ENCODE measurements at regions not wholly inside any gene's neighbourhood (a gene's known extent, or its start where the extent isn't known, plus 50 kb on each side); places are given as distances from the start of the nearest gene placed in this dataset.

DNA sequence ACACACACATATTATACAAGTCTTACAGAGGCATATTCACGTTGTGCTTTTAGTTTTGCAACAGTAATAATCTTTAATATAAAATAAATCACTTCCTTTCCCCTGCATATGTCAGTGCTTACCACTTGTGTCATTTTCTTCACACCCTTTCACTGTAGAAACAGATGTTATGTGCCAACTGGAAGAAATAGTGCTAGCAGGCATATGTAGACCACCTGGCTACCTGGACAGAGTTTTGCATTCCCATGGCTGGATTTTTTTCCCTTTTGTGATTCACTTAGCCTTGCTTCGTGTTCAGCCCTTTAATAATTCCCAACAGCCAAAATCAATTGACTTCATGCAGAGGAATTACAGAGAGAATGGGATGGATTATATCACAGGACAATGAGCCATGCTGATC is 399.1 kb upstream of the SPRY2 start:
- Histone ChIP-seq H3K36me3 (replicated peaks) (no peaks in the 10 kb centered on the region), H3K4me3 (ENCODE audit: low read depth, low read length) (no peak overlapping the region), H3K27me3 (replicated peaks) (no peaks in the 10 kb centered on the region), H3K27ac (no peak overlapping the region)
- TF ChIP-seq, protein P1, sequence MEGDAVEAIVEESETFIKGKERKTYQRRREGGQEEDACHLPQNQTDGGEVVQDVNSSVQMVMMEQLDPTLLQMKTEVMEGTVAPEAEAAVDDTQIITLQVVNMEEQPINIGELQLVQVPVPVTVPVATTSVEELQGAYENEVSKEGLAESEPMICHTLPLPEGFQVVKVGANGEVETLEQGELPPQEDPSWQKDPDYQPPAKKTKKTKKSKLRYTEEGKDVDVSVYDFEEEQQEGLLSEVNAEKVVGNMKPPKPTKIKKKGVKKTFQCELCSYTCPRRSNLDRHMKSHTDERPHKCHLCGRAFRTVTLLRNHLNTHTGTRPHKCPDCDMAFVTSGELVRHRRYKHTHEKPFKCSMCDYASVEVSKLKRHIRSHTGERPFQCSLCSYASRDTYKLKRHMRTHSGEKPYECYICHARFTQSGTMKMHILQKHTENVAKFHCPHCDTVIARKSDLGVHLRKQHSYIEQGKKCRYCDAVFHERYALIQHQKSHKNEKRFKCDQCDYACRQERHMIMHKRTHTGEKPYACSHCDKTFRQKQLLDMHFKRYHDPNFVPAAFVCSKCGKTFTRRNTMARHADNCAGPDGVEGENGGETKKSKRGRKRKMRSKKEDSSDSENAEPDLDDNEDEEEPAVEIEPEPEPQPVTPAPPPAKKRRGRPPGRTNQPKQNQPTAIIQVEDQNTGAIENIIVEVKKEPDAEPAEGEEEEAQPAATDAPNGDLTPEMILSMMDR (IDR thresholded peaks at IDR 0.05; ENCODE audit: low read depth, low read length, missing control alignments) = no peak
- in situ Hi-C loops (cut with HindIII; ENCODE audit: low pct_ligation_motif_present, low sequenced_read_pairs) = no loop called here
- DNase-seq = no peak

DNA sequence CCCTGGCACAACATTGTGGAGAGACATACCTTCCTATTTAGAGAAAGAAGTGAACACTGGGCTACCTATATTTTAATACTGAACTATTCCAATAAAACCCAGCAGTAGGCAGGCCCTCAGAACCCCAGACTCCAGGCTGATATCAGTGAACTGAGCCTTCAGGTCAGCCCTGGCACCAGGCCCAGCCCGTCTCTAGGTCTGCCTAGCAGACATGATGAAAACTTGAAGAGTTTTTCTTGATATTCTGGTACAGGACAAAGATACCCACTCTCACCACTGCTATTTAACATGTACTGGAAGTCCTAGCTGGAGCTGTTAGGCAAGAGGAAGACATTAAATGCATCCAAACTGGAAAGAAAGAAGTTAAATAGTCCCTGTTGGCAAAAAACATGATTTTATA is 396.6 kb upstream of the SPRY2 start:
- no peak for DNase-seq
- no peak overlapping the region for H3K4me3 ChIP-seq (ENCODE audit: low read depth, low read length)
- H3K27ac ChIP-seq = no peak overlapping the region
- no peaks in the 10 kb centered on the region for H3K36me3 ChIP-seq (replicated peaks)
- in situ Hi-C loops (cut with HindIII; ENCODE audit: low pct_ligation_motif_present, low sequenced_read_pairs) = no loop called here
- TF ChIP-seq, protein P1 (IDR thresholded peaks at IDR 0.05; ENCODE audit: low read depth, low read length, missing control alignments) = no peak
- H3K27me3 ChIP-seq (replicated peaks) = no peaks in the 10 kb centered on the region

DNA sequence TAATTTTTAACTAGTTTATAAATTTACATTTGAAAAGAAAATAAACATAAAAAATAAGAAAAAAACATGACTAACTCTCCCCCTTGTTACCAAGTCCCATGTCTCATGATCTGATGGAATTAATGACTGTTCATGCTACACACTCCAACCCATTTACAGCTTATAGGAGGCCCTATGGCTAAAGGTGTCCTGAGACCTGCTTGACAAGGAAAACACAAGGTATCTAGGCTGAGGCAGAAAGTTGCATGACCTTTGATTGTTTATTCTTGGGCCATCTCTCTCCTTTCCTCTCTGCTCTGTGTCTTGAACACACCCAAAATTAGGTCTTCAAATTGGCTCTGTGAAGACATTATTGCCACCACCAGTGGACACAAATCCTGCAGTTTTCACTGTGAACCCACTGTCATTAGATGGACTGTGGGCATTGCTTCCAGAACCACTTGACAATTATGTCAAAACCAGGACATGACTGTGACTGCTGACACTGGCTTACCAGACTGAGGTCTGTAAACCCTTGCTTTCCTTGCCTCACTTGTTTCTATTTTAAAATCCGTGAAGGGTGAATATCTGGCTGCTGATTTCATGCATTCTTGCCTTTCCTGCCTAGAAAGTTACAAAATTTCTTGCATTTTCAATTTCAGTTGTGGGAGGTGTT is 386.5 kb upstream of the SPRY2 start:
- Histone ChIP-seq H3K27me3 (replicated peaks) (no peaks in the 10 kb centered on the region), H3K36me3 (replicated peaks) (no peaks in the 10 kb centered on the region), H3K27ac (no peak overlapping the region), H3K4me3 (ENCODE audit: low read depth, low read length) (no peak overlapping the region)
- TF ChIP-seq, protein P1 (IDR thresholded peaks at IDR 0.05; ENCODE audit: low read depth, low read length, missing control alignments) = no peak
- in situ Hi-C loops (cut with HindIII; ENCODE audit: low pct_ligation_motif_present, low sequenced_read_pairs) = no loop called here
- no peak for DNase-seq

DNA sequence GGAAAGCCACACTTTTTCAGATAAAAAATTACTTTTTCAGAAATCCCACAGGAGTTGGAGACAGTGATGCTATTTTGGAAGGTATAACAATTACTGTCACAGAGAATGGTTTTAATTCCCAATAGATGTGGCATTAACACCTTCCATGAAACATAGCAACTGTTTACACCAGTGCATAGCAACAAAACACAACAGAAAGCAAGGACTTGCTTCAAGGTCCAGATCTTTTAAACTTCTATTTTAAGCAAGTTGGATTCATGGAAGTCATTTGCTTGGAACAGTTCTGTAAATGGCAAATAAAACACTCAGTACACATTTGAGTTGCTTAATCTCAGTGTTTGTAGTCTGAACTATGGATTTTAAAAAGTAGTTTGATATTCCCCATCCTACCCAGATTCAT is 385.9 kb upstream of the SPRY2 start:
- TF ChIP-seq, protein P1 (IDR thresholded peaks at IDR 0.05; ENCODE audit: low read depth, low read length, missing control alignments) = no peak
- no peak overlapping the region for H3K27ac ChIP-seq
- no peak overlapping the region for H3K4me3 ChIP-seq (ENCODE audit: low read depth, low read length)
- in situ Hi-C loops (cut with HindIII; ENCODE audit: low pct_ligation_motif_present, low sequenced_read_pairs) = no loop called here
- no peak for DNase-seq
- H3K36me3 ChIP-seq (replicated peaks) = no peaks in the 10 kb centered on the region
- H3K27me3 ChIP-seq (replicated peaks) = no peaks in the 10 kb centered on the region

DNA sequence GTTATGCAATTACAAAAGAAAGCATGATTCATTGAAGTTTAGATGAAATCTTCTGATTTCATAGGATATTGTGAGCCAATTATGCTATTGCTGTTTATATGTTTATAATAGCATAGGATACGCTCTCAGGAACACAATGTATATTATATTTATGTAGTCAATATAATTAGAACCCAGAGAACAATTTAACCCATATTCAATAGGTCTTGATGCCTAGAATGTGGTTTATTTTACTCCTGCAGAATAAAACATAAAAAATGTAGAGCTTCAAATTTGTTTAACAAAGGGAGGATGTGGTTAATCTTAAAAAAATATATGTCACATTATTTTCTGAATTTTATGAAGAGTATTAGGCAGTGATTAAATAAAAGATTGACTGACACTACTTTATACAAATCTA is 380.8 kb upstream of the SPRY2 start:
- in situ Hi-C loops (cut with HindIII; ENCODE audit: low pct_ligation_motif_present, low sequenced_read_pairs) = no loop called here
- H3K27me3 ChIP-seq (replicated peaks) = no peaks in the 10 kb centered on the region
- DNase-seq = no peak
- no peak overlapping the region for H3K27ac ChIP-seq
- TF ChIP-seq, protein P1 (IDR thresholded peaks at IDR 0.05; ENCODE audit: low read depth, low read length, missing control alignments) = no peak
- no peak overlapping the region for H3K4me3 ChIP-seq (ENCODE audit: low read depth, low read length)
- no peaks in the 10 kb centered on the region for H3K36me3 ChIP-seq (replicated peaks)

DNA sequence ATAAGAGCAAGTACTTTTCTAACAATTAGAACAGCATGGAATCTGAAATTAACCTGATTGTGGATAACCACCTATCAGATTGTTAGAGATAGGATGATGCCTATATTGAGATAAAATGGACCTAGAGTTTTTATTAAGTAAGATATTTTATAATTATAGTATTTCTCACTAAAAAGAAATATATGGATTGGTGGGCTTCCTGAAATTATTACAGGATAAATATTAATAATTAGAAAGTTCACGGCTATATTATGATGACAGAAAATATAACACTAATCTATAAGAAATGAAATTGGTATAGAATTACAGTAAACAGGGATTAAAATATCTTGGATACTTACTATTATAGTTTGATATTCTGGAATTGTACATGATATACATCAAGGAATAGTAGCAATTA is 378.0 kb upstream of the SPRY2 start:
- Histone ChIP-seq H3K36me3 (replicated peaks) (no peaks in the 10 kb centered on the region), H3K27me3 (replicated peaks) (no peaks in the 10 kb centered on the region), H3K4me3 (ENCODE audit: low read depth, low read length) (no peak overlapping the region), H3K27ac (no peak overlapping the region)
- DNase-seq = no peak
- in situ Hi-C loops (cut with HindIII; ENCODE audit: low pct_ligation_motif_present, low sequenced_read_pairs) = no loop called here
- TF ChIP-seq, protein P1 (IDR thresholded peaks at IDR 0.05; ENCODE audit: low read depth, low read length, missing control alignments) = no peak
